OCI-LY3 (cell line): ENCODE measurements at regions not wholly inside any gene's neighbourhood (a gene's known extent, or its start where the extent isn't known, plus 50 kb on each side); places are given as distances from the start of the nearest gene placed in this dataset.

Experiments used
- CTCF ChIP-seq: fragments of 200-600, 300-600 bp; sonication (generic); IDR thresholded peaks from 2 replicates; pipeline ENCODE4 v1.5.1; 2014; ENCODE audit warnings: antibody characterized with exemption, low read length, low read depth
- EZH2phosphoT487 ChIP-seq: fragments of 200-600 bp; shearing (Covaris generic); IDR thresholded peaks from 2 replicates; pipeline ENCODE4 v1.6.1; 2018; ENCODE audit warnings: antibody characterized with exemption, mixed run types, low read depth

DNA sequence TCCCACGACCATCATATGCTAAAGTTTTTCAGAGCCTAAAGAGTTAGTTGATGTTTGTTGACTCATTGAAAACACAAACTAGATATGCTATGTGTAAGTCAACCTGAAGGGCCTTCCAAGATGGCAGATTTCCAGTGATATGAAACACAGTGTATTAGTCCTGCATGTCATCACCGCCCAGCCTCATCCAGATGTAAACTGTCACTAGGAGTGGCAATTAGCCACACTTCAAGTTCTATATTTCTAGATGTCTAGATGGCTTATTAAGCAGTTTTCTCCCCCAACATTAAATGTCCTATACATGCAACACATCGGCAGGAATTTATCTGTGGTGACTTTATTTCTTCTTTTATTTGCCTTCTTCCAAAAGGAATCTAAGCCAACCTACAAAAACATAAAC lies 444.1 kb upstream of the SMIM21 start:
- TF ChIP-seq EZH2phosphoT487: no peak
- no peak for TF ChIP-seq CTCF
